ENCODE measurements at regions not wholly inside any gene's neighbourhood (a gene's known extent, or its start where the extent isn't known, plus 50 kb on each side); places are given as distances from the start of the nearest gene placed in this dataset.

DNA sequence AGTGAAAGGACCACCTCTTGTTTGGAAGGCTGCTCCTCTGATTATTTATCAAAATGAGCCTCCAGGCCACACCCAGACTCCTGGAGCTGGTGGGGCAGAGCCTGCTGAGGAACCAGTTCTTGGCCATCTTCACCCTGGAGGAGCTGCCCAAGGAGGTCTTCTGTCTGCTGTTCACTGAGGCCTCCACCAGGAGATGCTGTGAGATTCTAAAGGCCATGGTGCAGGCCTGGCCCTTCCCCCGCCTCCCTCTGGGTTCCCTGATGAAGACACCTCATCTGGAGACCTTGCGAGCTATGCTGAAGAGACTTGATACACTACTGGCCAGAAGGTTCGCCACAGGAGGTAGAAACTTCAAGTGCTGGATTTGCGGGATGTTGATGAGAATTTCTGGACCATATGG lies 61.7 kb upstream of the GJA8 start:
- H3K27me3 ChIP-seq: no peaks in the 10 kb centered on the region
- no peaks in the 10 kb centered on the region for H3K36me3 ChIP-seq
- no peak for DNase-seq
- intact Hi-C loops (cut with DNase I): no loop called here
- 93 to 100% methylated on average over 3 of the region's 4 CpGs for WGBS, 2 donors
- no peaks in the 10 kb centered on the region for H3K9me3 ChIP-seq
- TF ChIP-seq CTCF (IDR thresholded peaks at IDR 0.05): no peak
- no peak for TF ChIP-seq POLR2A (IDR thresholded peaks at IDR 0.05)
- no peak overlapping the region for H3K4me3 ChIP-seq (replicated peaks in 1 of 3)
- peaks cover 9 to 25% of the 10 kb centered on the region in 2 donors for H3K4me1 ChIP-seq
- H3K27ac ChIP-seq: no peak overlapping the region

DNA sequence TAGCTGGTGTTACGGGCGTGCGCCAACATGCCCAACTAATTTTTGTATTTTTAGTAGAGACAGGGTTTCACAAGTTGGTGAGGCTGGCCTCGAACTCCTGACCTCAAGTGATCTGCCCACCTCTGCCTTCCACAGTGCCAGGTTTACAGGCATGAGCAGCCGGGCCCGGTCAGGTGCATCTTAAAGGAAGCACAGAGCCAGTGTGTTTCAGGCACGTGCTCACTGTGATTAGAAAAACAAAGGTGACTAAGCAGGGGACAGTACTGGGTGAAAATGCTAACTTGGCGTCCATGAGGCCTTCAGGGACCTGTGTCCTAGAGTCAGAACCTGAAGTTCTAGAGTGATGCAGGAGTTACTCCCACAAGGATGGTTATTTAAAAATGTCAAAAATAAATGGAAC lies 60.0 kb upstream of the GJA8 start:
- 78 to 80% methylated on average over 4 to 8 of the region's 8 CpGs for WGBS, 2 donors
- intact Hi-C loops (cut with DNase I): no loop called here
- no peaks in the 10 kb centered on the region for H3K27me3 ChIP-seq

GRCh38 chr1:147843486-147843885 lies 59.1 kb upstream of the GJA8 start:
- DNase-seq: peak; percentile 65
- H3K27ac ChIP-seq: no peak overlapping the region
- 44 to 45% methylated on average over 3 of the region's 3 CpGs for WGBS, 2 donors

More for the DNA sequence above, 60.0 kb upstream of the GJA8 start:
- Histone ChIP-seq H3K36me3 (no peaks in the 10 kb centered on the region), H3K4me1 (peaks cover under 1 to 17% of the 10 kb centered on the region in 2 donors), H3K9me3 (no peaks in the 10 kb centered on the region), H3K4me3 (replicated peaks in 1 of 3) (no peak overlapping the region), H3K27ac (no peak overlapping the region)
- TF ChIP-seq POLR2A (IDR thresholded peaks at IDR 0.05) (no peak), CTCF (IDR thresholded peaks at IDR 0.05) (no peak)
- DNase-seq: peak; percentile 31 to 39

DNA sequence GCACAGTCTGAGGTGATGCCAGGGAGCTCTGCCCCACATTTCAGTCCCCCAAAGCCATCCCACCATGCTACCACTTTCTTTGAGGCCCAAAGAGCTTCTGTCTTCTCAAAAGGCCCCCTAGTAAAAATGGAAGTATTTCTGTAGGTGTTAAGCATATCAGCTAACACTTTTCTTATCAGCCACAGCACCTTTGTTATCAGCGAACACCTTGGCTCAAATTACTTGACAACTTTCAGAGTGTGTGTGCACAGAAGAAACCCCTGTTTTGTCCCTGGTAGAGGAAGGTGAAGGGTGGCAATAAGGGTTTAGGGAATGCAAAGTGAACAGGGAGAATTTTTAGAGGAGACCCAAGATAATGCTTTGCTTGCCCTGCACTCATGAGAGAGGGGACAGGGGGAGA lies 54.8 kb upstream of the GJA8 start:
- DNase-seq: no peak
- H3K27me3 ChIP-seq: no peaks in the 10 kb centered on the region
- H3K36me3 ChIP-seq: no peaks in the 10 kb centered on the region
- H3K27ac ChIP-seq: no peak overlapping the region
- TF ChIP-seq CTCF (IDR thresholded peaks at IDR 0.05) (no peak), POLR2A (IDR thresholded peaks at IDR 0.05) (no peak)
- peaks cover 0 to 10% of the 10 kb centered on the region in 2 donors for H3K4me1 ChIP-seq
- intact Hi-C loops (cut with DNase I): no loop called here
- WGBS, 2 donors: 87 to 91% methylated on average over 1 of the region's 1 CpG
- H3K4me3 ChIP-seq (replicated peaks in 1 of 3): no peak overlapping the region
- no peaks in the 10 kb centered on the region for H3K9me3 ChIP-seq

More at GRCh38 chr1:147843486-147843885, 59.1 kb upstream of the GJA8 start:
- no peaks in the 10 kb centered on the region for H3K36me3 ChIP-seq
- H3K9me3 ChIP-seq: no peaks in the 10 kb centered on the region
- no peak overlapping the region for H3K4me3 ChIP-seq (replicated peaks in 1 of 3)
- H3K27me3 ChIP-seq: no peaks in the 10 kb centered on the region
- intact Hi-C loops (cut with DNase I): no loop called here
- TF ChIP-seq POLR2A (IDR thresholded peaks at IDR 0.05) (no peak), CTCF (IDR thresholded peaks at IDR 0.05) (no peak)
- H3K4me1 ChIP-seq: peaks cover 0 to 9% of the 10 kb centered on the region in 2 donors

DNA sequence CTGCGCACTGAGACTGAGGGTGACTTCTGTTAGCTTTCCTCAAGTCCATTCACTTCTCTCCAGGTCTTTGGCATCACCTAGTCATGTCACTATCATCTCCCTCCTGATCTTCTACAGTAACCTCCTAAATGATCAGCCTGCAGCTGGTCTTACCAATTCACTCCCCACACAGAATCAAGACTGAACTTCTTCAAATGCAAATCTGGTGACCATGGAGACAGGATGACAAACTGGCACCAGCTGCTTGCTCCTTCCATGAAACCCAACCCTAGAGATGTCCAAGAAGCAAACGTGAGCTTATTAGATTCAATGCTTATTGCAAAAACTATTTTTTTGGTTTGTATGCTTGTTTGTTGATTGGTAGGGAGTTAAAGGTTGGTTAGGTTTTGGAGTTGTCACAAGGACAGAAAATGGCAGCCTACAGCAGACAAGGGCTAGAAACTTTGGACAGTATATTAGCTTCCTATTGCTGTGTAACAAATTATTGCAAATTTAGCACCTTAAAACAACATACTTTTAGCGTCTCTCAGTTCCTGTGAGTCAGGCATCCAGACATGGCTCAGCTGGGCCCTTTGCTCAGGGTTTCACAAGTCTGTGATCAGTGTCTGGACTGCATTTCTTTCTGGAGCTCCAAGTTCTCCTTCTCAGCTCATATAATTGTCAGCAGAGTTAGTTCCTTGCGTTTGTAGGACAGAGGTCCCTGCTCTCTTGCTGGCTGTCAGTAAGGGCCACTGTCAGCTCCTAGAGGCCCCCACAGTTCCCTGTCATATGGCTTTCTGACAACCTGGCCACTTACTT lies 53.3 kb upstream of the GJA8 start:
- DNase-seq: no peak
- no peak overlapping the region for H3K4me3 ChIP-seq (replicated peaks in 1 of 3)
- no peak for TF ChIP-seq POLR2A (IDR thresholded peaks at IDR 0.05)
- no peak for TF ChIP-seq CTCF (IDR thresholded peaks at IDR 0.05)
- H3K4me1 ChIP-seq: peaks cover 0 to 14% of the 10 kb centered on the region in 2 donors
- intact Hi-C loops (cut with DNase I): no loop called here
- WGBS, 2 donors: 72 to 79% methylated on average over 4 of the region's 4 CpGs
- H3K36me3 ChIP-seq: no peaks in the 10 kb centered on the region
- H3K27ac ChIP-seq: no peak overlapping the region
- no peaks in the 10 kb centered on the region for H3K27me3 ChIP-seq
- H3K9me3 ChIP-seq: no peaks in the 10 kb centered on the region
